ENCODE measurements at regions not wholly inside any gene's neighbourhood (a gene's known extent, or its start where the extent isn't known, plus 50 kb on each side); places are given as distances from the start of the nearest gene placed in this dataset.

DNA sequence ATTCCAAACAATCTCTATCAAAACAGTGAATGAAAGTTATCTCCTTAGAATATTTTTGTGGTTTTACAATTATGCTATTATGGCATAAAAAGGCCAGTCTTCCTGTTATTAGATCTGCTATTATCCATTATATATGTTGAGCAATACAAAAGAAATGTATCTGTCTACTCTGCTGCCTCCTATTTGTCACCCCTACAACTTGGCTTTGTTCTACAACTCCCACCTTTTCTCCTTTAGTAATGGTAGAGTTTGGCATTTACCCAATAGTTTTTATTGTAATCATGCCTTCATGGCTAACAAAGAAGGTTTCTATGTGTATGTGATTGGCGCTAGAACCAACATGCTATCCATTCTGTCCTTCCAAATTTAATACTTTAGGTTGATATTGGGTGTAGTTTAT lies 189.2 kb upstream of the PRDM9 start:
- no TSS peak for BruUV-seq (replicated peaks)
- no peak overlapping the region for H3K27ac ChIP-seq
- intact Hi-C loops (cut with micrococcal nuclease; ENCODE audit: unreplicated experiment): no loop called here
- H3K4me3 ChIP-seq: no peak overlapping the region
- H3F3A ChIP-seq (ENCODE audit: insufficient read depth, low read depth): no peaks in the 10 kb centered on the region
- no peaks in the 10 kb centered on the region for H3K79me2 ChIP-seq (ENCODE audit: low read depth)
- no peaks in the 10 kb centered on the region for H3K27me3 ChIP-seq (ENCODE audit: insufficient read depth, low read depth)
- TF ChIP-seq EZH2 (IDR thresholded peaks at IDR 0.05; ENCODE audit: low read depth) (no peak), CTCF (conservative IDR thresholded peaks at IDR 0.05) (no peak)
- no peaks in the 10 kb centered on the region for H3K4me1 ChIP-seq (replicated peaks; ENCODE audit: insufficient read depth)
- no peaks in the 10 kb centered on the region for H3K36me3 ChIP-seq (ENCODE audit: low read depth)
- ChIA-PET CTCF (no interaction called here), POLR2A (ENCODE audit: unreplicated experiment) (no interaction called here)
- no peak for DNase-seq
- H3K9me2 ChIP-seq (ENCODE audit: insufficient read depth): no peaks in the 10 kb centered on the region
- H4K20me1 ChIP-seq (ENCODE audit: insufficient read depth): no peaks in the 10 kb centered on the region
- H3K4me2 ChIP-seq: no peak overlapping the region
- H2AFZ ChIP-seq: no peak overlapping the region
- H3K9me3 ChIP-seq (ENCODE audit: insufficient read depth, low read depth): no peaks in the 10 kb centered on the region

DNA sequence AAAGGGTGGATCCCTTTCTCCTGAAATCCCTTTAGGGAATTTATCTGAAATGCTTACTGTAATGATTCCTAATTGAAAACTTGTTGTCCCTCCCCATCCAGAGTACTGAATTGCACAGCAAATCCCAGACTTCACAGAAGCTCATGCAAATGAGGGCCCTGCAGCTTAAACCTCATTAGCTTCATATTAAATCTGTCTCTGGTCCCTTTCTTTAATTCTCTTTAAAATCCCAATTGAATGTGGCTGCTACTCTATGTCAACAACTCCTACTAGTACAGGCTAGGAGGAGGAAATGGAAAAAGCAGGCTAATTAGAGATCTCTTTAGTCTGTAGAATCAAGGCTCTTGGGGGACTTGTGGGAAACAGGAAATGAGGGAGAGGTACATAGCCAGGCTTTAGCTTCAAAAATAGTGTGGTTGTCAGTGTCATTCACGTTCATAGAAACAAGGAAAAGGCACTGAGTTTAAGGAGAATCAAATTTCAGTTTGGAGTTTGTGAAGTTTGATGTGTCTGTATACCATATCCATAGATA lies 191.3 kb upstream of the PRDM9 start:
- H3K79me2 ChIP-seq (ENCODE audit: low read depth): no peaks in the 10 kb centered on the region
- no peaks in the 10 kb centered on the region for H3F3A ChIP-seq (ENCODE audit: insufficient read depth, low read depth)
- no peaks in the 10 kb centered on the region for H3K9me3 ChIP-seq (ENCODE audit: insufficient read depth, low read depth)
- intact Hi-C loops (cut with micrococcal nuclease; ENCODE audit: unreplicated experiment): no loop called here
- H3K36me3 ChIP-seq (ENCODE audit: low read depth): no peaks in the 10 kb centered on the region
- ChIA-PET POLR2A (ENCODE audit: unreplicated experiment) (no interaction called here), CTCF (no interaction called here)
- no peak for DNase-seq
- H2AFZ ChIP-seq: no peak overlapping the region
- no TSS peak for BruUV-seq (replicated peaks)
- H3K4me1 ChIP-seq (replicated peaks; ENCODE audit: insufficient read depth): no peaks in the 10 kb centered on the region
- TF ChIP-seq CTCF (conservative IDR thresholded peaks at IDR 0.05): no peak
- no peak for TF ChIP-seq EZH2 (IDR thresholded peaks at IDR 0.05; ENCODE audit: low read depth)
- no peak overlapping the region for H3K4me2 ChIP-seq
- H3K4me3 ChIP-seq: no peak overlapping the region
- no peaks in the 10 kb centered on the region for H4K20me1 ChIP-seq (ENCODE audit: insufficient read depth)
- H3K27ac ChIP-seq: no peak overlapping the region
- H3K27me3 ChIP-seq (ENCODE audit: insufficient read depth, low read depth): no peaks in the 10 kb centered on the region
- no peaks in the 10 kb centered on the region for H3K9me2 ChIP-seq (ENCODE audit: insufficient read depth)

DNA sequence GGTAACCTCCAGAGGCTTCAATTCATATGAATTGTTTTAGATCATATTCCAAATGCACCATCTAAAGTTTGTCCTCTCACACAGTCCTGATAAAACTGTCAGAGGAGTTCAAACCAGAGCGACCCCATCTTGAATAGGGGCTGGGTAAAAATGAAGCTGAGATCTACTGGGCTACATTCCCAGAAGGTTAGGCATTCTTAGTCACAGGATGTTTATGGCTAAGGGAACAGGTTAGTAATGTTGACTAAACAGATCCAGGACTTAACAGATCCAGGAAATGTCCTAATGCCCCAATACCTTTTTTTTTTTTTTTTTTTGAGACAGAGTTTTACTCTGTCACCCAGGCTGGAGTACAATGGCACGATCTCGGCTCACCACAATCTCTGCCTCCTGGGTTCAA lies 192.6 kb upstream of the PRDM9 start:
- H3K27ac ChIP-seq: no peak overlapping the region
- no peaks in the 10 kb centered on the region for H3K27me3 ChIP-seq (ENCODE audit: insufficient read depth, low read depth)
- DNase-seq: peak in 1 of 2 experiments; percentile 38
- no peak overlapping the region for H2AFZ ChIP-seq
- H3K79me2 ChIP-seq (ENCODE audit: low read depth): no peaks in the 10 kb centered on the region
- CTCF ChIA-PET: no interaction called here
- no peaks in the 10 kb centered on the region for H3K4me1 ChIP-seq (replicated peaks; ENCODE audit: insufficient read depth)
- H4K20me1 ChIP-seq (ENCODE audit: insufficient read depth): no peaks in the 10 kb centered on the region
- TF ChIP-seq EZH2 (IDR thresholded peaks at IDR 0.05; ENCODE audit: low read depth) (no peak), CTCF (conservative IDR thresholded peaks at IDR 0.05) (no peak)
- H3F3A ChIP-seq (ENCODE audit: insufficient read depth, low read depth): no peaks in the 10 kb centered on the region
- H3K36me3 ChIP-seq (ENCODE audit: low read depth): no peaks in the 10 kb centered on the region
- H3K4me3 ChIP-seq: no peak overlapping the region
- no peaks in the 10 kb centered on the region for H3K9me2 ChIP-seq (ENCODE audit: insufficient read depth)
- POLR2A ChIA-PET (ENCODE audit: unreplicated experiment): no interaction called here
- BruUV-seq (replicated peaks): no TSS peak
- H3K9me3 ChIP-seq (ENCODE audit: insufficient read depth, low read depth): no peaks in the 10 kb centered on the region
- intact Hi-C loops (cut with micrococcal nuclease; ENCODE audit: unreplicated experiment): no loop called here
- H3K4me2 ChIP-seq: no peak overlapping the region

Measured in PC-9 (cell line).